ENCODE measurements at regions not wholly inside any gene's neighbourhood (a gene's known extent, or its start where the extent isn't known, plus 50 kb on each side); places are given as distances from the start of the nearest gene placed in this dataset.

- no CpG with 5 or more reads among the region's 1 CpG for WGBS (ENCODE audit: insufficient coverage)
- no peak overlapping the region for H3K4me3 ChIP-seq (ENCODE audit: control insufficient read depth in 1 of 7, extremely low read depth in 1 of 7, insufficient read depth in 4 of 7, low read depth in 2 of 7, low read length in 6 of 7)
- H3K4me1 ChIP-seq (ENCODE audit: control extremely low read depth in 1 of 4, control insufficient read depth in 4 of 4, insufficient read depth in 4 of 4, low read length in 3 of 4), result no peaks in the 10 kb centered on the region
- H3K27ac ChIP-seq (ENCODE audit: insufficient read depth in 1 of 2, low read depth in 1 of 2, low read length in 2 of 2, poor library complexity in 1 of 2, severe bottlenecking in 2 of 2), result no peak overlapping the region
- POLR2A ChIA-PET, result no interaction called here
- H3K9me3 ChIP-seq (ENCODE audit: control extremely low read depth in 1 of 5, control insufficient read depth in 4 of 5, insufficient read depth in 2 of 5, low read depth in 1 of 5, low read length in 4 of 5), result peaks cover 0 to 3% (median 0%) of the 10 kb centered on the region in 5 experiments
- DNase-seq, result no peak
- CTCF ChIA-PET, result no interaction called here
- no peaks in the 10 kb centered on the region for H3K27me3 ChIP-seq (replicated peaks in 2 of 5; ENCODE audit: control insufficient read depth in 4 of 5, insufficient read depth in 5 of 5, low read length in 4 of 5)
- H3K36me3 ChIP-seq (ENCODE audit: control insufficient read depth in 4 of 4, insufficient read depth in 4 of 4, low read length in 3 of 4), result no peaks in the 10 kb centered on the region
Observed at GRCh38 chr1:55947446-55947845, 631.9 kb downstream of the PLPP3 start.

GRCh38 chr1:55943721-55944435 is 635.5 kb downstream of the PLPP3 start:
- 75% methylated on average over 8 of the region's 8 CpGs for WGBS (ENCODE audit: insufficient coverage)
- peaks cover 0 to 3% (median 0%) of the 10 kb centered on the region in 5 experiments for H3K9me3 ChIP-seq (ENCODE audit: control extremely low read depth in 1 of 5, control insufficient read depth in 4 of 5, insufficient read depth in 2 of 5, low read depth in 1 of 5, low read length in 4 of 5)
- no peak for DNase-seq
- no peaks in the 10 kb centered on the region for H3K4me1 ChIP-seq (ENCODE audit: control extremely low read depth in 1 of 4, control insufficient read depth in 4 of 4, insufficient read depth in 4 of 4, low read length in 3 of 4)
- no peaks in the 10 kb centered on the region for H3K36me3 ChIP-seq (ENCODE audit: control insufficient read depth in 4 of 4, insufficient read depth in 4 of 4, low read length in 3 of 4)
- no peak overlapping the region for H3K27ac ChIP-seq (ENCODE audit: insufficient read depth in 1 of 2, low read depth in 1 of 2, low read length in 2 of 2, poor library complexity in 1 of 2, severe bottlenecking in 2 of 2)
- H3K27me3 ChIP-seq (replicated peaks in 2 of 5; ENCODE audit: control insufficient read depth in 4 of 5, insufficient read depth in 5 of 5, low read length in 4 of 5), result no peaks in the 10 kb centered on the region
- POLR2A ChIA-PET, result no interaction called here
- CTCF ChIA-PET, result no interaction called here
- H3K4me3 ChIP-seq (ENCODE audit: control insufficient read depth in 1 of 7, extremely low read depth in 1 of 7, insufficient read depth in 4 of 7, low read depth in 2 of 7, low read length in 6 of 7), result no peak overlapping the region

- Histone ChIP-seq H3K9me3 (ENCODE audit: control extremely low read depth in 1 of 5, control insufficient read depth in 4 of 5, insufficient read depth in 2 of 5, low read depth in 1 of 5, low read length in 4 of 5) (peaks cover 0 to 3% (median 0%) of the 10 kb centered on the region in 5 experiments), H3K27ac (ENCODE audit: insufficient read depth in 1 of 2, low read depth in 1 of 2, low read length in 2 of 2, poor library complexity in 1 of 2, severe bottlenecking in 2 of 2) (no peak overlapping the region), H3K36me3 (ENCODE audit: control insufficient read depth in 4 of 4, insufficient read depth in 4 of 4, low read length in 3 of 4) (no peaks in the 10 kb centered on the region), H3K27me3 (replicated peaks in 2 of 5; ENCODE audit: control insufficient read depth in 4 of 5, insufficient read depth in 5 of 5, low read length in 4 of 5) (no peaks in the 10 kb centered on the region), H3K4me1 (ENCODE audit: control extremely low read depth in 1 of 4, control insufficient read depth in 4 of 4, insufficient read depth in 4 of 4, low read length in 3 of 4) (no peaks in the 10 kb centered on the region), H3K4me3 (ENCODE audit: control insufficient read depth in 1 of 7, extremely low read depth in 1 of 7, insufficient read depth in 4 of 7, low read depth in 2 of 7, low read length in 6 of 7) (no peak overlapping the region)
- CTCF ChIA-PET, result no interaction called here
- WGBS (ENCODE audit: insufficient coverage), result 100% methylated on average over 2 of the region's 2 CpGs
- no peak for DNase-seq
- POLR2A ChIA-PET, result no interaction called here
Observed at GRCh38 chr1:55943012-55943411, 636.4 kb downstream of the PLPP3 start.

- Histone ChIP-seq H3K4me1 (ENCODE audit: control extremely low read depth in 1 of 4, control insufficient read depth in 4 of 4, insufficient read depth in 4 of 4, low read length in 3 of 4) (no peaks in the 10 kb centered on the region), H3K27me3 (replicated peaks in 2 of 5; ENCODE audit: control insufficient read depth in 4 of 5, insufficient read depth in 5 of 5, low read length in 4 of 5) (no peaks in the 10 kb centered on the region), H3K9me3 (ENCODE audit: control extremely low read depth in 1 of 5, control insufficient read depth in 4 of 5, insufficient read depth in 2 of 5, low read depth in 1 of 5, low read length in 4 of 5) (peaks cover 0 to 3% (median 0%) of the 10 kb centered on the region in 5 experiments), H3K4me3 (ENCODE audit: control insufficient read depth in 1 of 7, extremely low read depth in 1 of 7, insufficient read depth in 4 of 7, low read depth in 2 of 7, low read length in 6 of 7) (no peak overlapping the region), H3K27ac (ENCODE audit: insufficient read depth in 1 of 2, low read depth in 1 of 2, low read length in 2 of 2, poor library complexity in 1 of 2, severe bottlenecking in 2 of 2) (no peak overlapping the region), H3K36me3 (ENCODE audit: control insufficient read depth in 4 of 4, insufficient read depth in 4 of 4, low read length in 3 of 4) (no peaks in the 10 kb centered on the region)
- no peak for DNase-seq
- WGBS (ENCODE audit: insufficient coverage), result 100% methylated on average over 1 of the region's 1 CpG
- ChIA-PET CTCF (no interaction called here), POLR2A (no interaction called here)
Observed at GRCh38 chr1:55939866-55940265, 639.5 kb downstream of the PLPP3 start.

GRCh38 chr1:55938861-55939260 is 640.5 kb downstream of the PLPP3 start:
- Histone ChIP-seq H3K4me1 (ENCODE audit: control extremely low read depth in 1 of 4, control insufficient read depth in 4 of 4, insufficient read depth in 4 of 4, low read length in 3 of 4) (no peaks in the 10 kb centered on the region), H3K27ac (ENCODE audit: insufficient read depth in 1 of 2, low read depth in 1 of 2, low read length in 2 of 2, poor library complexity in 1 of 2, severe bottlenecking in 2 of 2) (no peak overlapping the region), H3K36me3 (ENCODE audit: control insufficient read depth in 4 of 4, insufficient read depth in 4 of 4, low read length in 3 of 4) (no peaks in the 10 kb centered on the region), H3K9me3 (ENCODE audit: control extremely low read depth in 1 of 5, control insufficient read depth in 4 of 5, insufficient read depth in 2 of 5, low read depth in 1 of 5, low read length in 4 of 5) (peaks cover 0 to 3% (median 0%) of the 10 kb centered on the region in 5 experiments), H3K4me3 (ENCODE audit: control insufficient read depth in 1 of 7, extremely low read depth in 1 of 7, insufficient read depth in 4 of 7, low read depth in 2 of 7, low read length in 6 of 7) (no peak overlapping the region), H3K27me3 (replicated peaks in 2 of 5; ENCODE audit: control insufficient read depth in 4 of 5, insufficient read depth in 5 of 5, low read length in 4 of 5) (no peaks in the 10 kb centered on the region)
- CTCF ChIA-PET, result no interaction called here
- WGBS (ENCODE audit: insufficient coverage), result 100% methylated on average over 5 of the region's 6 CpGs
- no peak for DNase-seq
- POLR2A ChIA-PET, result no interaction called here

GRCh38 chr1:55938376-55938850 is 641.0 kb downstream of the PLPP3 start:
- Histone ChIP-seq H3K4me3 (ENCODE audit: control insufficient read depth in 1 of 7, extremely low read depth in 1 of 7, insufficient read depth in 4 of 7, low read depth in 2 of 7, low read length in 6 of 7) (no peak overlapping the region), H3K9me3 (ENCODE audit: control extremely low read depth in 1 of 5, control insufficient read depth in 4 of 5, insufficient read depth in 2 of 5, low read depth in 1 of 5, low read length in 4 of 5) (peaks cover 0 to 3% (median 0%) of the 10 kb centered on the region in 5 experiments), H3K4me1 (ENCODE audit: control extremely low read depth in 1 of 4, control insufficient read depth in 4 of 4, insufficient read depth in 4 of 4, low read length in 3 of 4) (no peaks in the 10 kb centered on the region), H3K36me3 (ENCODE audit: control insufficient read depth in 4 of 4, insufficient read depth in 4 of 4, low read length in 3 of 4) (no peaks in the 10 kb centered on the region), H3K27ac (ENCODE audit: insufficient read depth in 1 of 2, low read depth in 1 of 2, low read length in 2 of 2, poor library complexity in 1 of 2, severe bottlenecking in 2 of 2) (no peak overlapping the region), H3K27me3 (replicated peaks in 2 of 5; ENCODE audit: control insufficient read depth in 4 of 5, insufficient read depth in 5 of 5, low read length in 4 of 5) (no peaks in the 10 kb centered on the region)
- POLR2A ChIA-PET, result no interaction called here
- no peak for DNase-seq
- 100% methylated on average over 5 of the region's 5 CpGs for WGBS (ENCODE audit: insufficient coverage)
- CTCF ChIA-PET, result interaction anchor here (0.8 kb wide), 1 partner anchor 39 kb away, joined by 3 read pairs; no protein-coding TSS in a partner anchor

- peaks cover 0 to 3% (median 0%) of the 10 kb centered on the region in 5 experiments for H3K9me3 ChIP-seq (ENCODE audit: control extremely low read depth in 1 of 5, control insufficient read depth in 4 of 5, insufficient read depth in 2 of 5, low read depth in 1 of 5, low read length in 4 of 5)
- H3K4me3 ChIP-seq (ENCODE audit: control insufficient read depth in 1 of 7, extremely low read depth in 1 of 7, insufficient read depth in 4 of 7, low read depth in 2 of 7, low read length in 6 of 7), result no peak overlapping the region
- H3K36me3 ChIP-seq (ENCODE audit: control insufficient read depth in 4 of 4, insufficient read depth in 4 of 4, low read length in 3 of 4), result no peaks in the 10 kb centered on the region
- no peak for DNase-seq
- no peaks in the 10 kb centered on the region for H3K4me1 ChIP-seq (ENCODE audit: control extremely low read depth in 1 of 4, control insufficient read depth in 4 of 4, insufficient read depth in 4 of 4, low read length in 3 of 4)
- H3K27me3 ChIP-seq (replicated peaks in 2 of 5; ENCODE audit: control insufficient read depth in 4 of 5, insufficient read depth in 5 of 5, low read length in 4 of 5), result no peaks in the 10 kb centered on the region
- H3K27ac ChIP-seq (ENCODE audit: insufficient read depth in 1 of 2, low read depth in 1 of 2, low read length in 2 of 2, poor library complexity in 1 of 2, severe bottlenecking in 2 of 2), result no peak overlapping the region
- ChIA-PET POLR2A (no interaction called here), CTCF (interaction anchor here (0.8 kb wide), 1 partner anchor 39 kb away, joined by 3 read pairs; no protein-coding TSS in a partner anchor)
- 100% methylated on average over 2 of the region's 3 CpGs for WGBS (ENCODE audit: insufficient coverage)
Observed at GRCh38 chr1:55937840-55938375, 641.5 kb downstream of the PLPP3 start.

All from common myeloid progenitor, CD34-positive (primary cell).